Astrocyte of the cerebellum (primary cell): ENCODE measurements at regions not wholly inside any gene's neighbourhood (a gene's known extent, or its start where the extent isn't known, plus 50 kb on each side); places are given as distances from the start of the nearest gene placed in this dataset.
"Not testable (repeated sequence)": the region's sequence is repeated elsewhere in the genome, so short reads cannot be mapped to it uniquely, and the experiment has no call there.

Source experiments
- DNase-seq: peaks from one replicate; pipeline ENCODE4 v3.0.0-alpha.2; 2011; ENCODE audit warnings: low read depth
- H3K4me3 ChIP-seq: 2 replicates; pipeline ENCODE4 v1.5.1; 2011; ENCODE audit warnings: mild to moderate bottlenecking, low read depth, low read length, moderate library complexity
- in situ Hi-C: cut with HindIII; loops from 2 replicates; pipeline ENCODE4 v1.10.0; 2017; ENCODE audit warnings: low sequenced_read_pairs
- TF ChIP-seq, protein P1 (sequence below): IDR thresholded peaks from 2 replicates; pipeline ENCODE4 v1.5.1; 2012; ENCODE audit warnings: low read length, low read depth, moderate library complexity, mild to moderate bottlenecking; ENCODE audit errors: missing control alignments

DNA sequence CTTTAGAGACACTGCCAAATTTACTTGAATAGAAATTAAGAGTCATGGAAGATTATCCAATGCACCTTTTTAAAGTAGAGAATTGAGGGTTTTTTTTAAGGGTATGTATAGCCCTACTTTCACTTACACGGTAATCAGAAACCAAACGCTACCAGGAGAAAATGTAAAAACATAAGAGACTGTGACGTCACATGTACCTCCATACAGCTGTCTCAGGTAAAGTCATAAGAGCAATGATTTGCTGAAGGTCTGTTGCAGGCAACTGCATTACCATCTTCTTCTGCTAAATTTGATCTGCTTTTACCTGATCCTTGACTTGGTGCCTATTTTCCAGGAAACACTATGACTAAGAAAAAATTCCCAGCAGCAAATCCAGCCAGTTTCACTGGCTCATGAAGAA lies 478.5 kb upstream of the DDX18 start:
- in situ Hi-C loops: no loop called here
- no peak for DNase-seq
- TF ChIP-seq, protein P1, sequence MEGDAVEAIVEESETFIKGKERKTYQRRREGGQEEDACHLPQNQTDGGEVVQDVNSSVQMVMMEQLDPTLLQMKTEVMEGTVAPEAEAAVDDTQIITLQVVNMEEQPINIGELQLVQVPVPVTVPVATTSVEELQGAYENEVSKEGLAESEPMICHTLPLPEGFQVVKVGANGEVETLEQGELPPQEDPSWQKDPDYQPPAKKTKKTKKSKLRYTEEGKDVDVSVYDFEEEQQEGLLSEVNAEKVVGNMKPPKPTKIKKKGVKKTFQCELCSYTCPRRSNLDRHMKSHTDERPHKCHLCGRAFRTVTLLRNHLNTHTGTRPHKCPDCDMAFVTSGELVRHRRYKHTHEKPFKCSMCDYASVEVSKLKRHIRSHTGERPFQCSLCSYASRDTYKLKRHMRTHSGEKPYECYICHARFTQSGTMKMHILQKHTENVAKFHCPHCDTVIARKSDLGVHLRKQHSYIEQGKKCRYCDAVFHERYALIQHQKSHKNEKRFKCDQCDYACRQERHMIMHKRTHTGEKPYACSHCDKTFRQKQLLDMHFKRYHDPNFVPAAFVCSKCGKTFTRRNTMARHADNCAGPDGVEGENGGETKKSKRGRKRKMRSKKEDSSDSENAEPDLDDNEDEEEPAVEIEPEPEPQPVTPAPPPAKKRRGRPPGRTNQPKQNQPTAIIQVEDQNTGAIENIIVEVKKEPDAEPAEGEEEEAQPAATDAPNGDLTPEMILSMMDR: no peak
- H3K4me3 ChIP-seq: no peak overlapping the region

DNA sequence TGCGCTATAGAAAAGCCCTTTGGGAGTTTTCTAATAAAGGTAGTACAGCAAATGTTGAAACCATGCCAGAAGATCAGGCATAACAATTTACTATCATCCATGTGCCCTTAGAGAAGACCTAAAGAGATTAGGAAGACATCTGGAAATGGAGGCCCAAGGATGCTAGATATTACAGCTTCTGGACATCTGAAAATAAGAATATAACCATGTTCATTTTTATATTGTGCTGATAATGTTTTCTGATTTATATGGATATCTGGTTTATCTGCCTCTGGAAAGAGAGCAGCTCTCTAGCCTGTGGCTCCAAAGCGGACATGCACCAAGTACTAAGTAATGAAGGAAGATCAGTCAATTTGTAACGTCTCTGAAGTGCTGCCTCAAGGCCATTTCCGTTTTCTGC lies 478.0 kb upstream of the DDX18 start:
- in situ Hi-C loops: no loop called here
- H3K4me3 ChIP-seq: no peak overlapping the region
- TF ChIP-seq, protein P1: no peak
- no peak for DNase-seq

DNA sequence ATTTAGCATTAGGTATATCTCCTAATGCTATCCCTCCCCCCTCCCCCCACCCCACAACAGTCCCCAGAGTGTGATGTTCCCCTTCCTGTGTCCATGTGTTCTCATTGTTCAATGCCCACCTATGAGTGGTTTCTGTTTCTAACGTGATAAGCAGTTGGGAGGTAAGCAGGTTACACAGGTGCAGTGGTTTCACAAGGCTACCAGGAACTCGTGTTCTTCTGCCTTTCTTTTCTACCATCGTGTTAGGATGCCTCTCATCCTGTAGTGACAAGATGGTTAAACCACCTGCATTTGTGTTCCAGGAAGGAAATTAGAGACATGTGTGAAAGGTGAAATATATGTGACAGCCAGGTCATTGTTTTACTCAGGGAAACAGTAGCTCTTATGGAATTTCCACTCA lies 476.5 kb upstream of the DDX18 start:
- H3K4me3 ChIP-seq, in situ Hi-C loops, DNase-seq: not testable (repeated sequence)

DNA sequence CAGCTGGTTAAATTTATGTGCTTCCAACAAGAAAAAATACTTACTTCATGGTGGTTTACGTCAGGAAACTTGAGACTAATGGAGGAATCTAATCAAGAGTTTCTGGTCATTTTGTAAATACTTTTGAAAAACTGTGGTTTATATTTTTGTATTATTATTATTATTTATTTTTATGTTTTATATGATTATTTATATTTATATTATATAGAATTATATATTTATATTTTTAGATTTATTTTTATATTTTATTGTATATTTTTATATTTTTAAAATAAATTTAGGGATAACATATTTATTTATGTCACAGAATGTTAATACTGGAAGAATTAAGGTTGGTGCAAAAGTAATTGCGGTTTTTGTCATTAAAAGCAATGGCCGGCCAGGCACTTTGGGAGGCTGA lies 474.5 kb upstream of the DDX18 start:
- no peak for DNase-seq
- in situ Hi-C loops: no loop called here
- TF ChIP-seq, protein P1: no peak
- no peak overlapping the region for H3K4me3 ChIP-seq

DNA sequence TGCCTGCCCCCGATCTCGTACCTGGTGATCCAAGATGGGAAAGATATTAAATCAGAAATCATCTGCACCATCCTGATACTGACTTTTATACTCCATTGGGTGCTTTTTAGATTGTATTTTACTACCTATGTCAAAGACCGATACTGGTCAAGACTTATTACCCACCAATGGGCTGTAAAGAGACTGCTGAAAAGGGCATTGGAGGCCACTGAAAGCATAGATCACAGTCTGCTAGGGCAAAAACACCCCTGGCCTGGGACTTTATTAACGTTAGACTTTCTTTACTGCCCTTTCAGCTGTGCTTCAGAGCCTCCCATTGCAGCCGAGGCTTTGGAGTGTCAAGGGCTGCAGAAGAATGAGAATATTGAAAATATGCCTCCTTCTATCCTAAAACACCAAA lies 472.8 kb upstream of the DDX18 start:
- in situ Hi-C loops: no loop called here
- TF ChIP-seq, protein P1: no peak
- DNase-seq: no peak
- H3K4me3 ChIP-seq: no peak overlapping the region

DNA sequence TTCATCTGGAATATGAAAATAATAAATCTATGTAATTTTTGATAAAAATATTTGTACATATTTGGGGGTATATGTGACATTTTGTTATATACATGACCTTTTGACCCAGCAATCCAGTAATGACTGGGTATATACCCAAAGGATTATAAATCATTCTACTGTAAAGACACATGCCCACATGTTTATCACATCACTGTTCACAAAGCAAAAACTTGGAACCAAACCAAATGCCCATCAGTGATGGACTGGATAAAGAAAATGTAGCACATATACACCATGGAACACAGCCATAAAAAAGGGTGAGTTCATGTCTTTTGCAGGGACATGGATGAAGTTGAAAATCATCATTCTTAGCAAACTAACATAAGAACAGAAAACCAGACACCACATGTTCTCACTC lies 472.1 kb upstream of the DDX18 start:
- H3K4me3 ChIP-seq: no peak overlapping the region
- TF ChIP-seq, protein P1: no peak
- in situ Hi-C loops: no loop called here
- DNase-seq: no peak

DNA sequence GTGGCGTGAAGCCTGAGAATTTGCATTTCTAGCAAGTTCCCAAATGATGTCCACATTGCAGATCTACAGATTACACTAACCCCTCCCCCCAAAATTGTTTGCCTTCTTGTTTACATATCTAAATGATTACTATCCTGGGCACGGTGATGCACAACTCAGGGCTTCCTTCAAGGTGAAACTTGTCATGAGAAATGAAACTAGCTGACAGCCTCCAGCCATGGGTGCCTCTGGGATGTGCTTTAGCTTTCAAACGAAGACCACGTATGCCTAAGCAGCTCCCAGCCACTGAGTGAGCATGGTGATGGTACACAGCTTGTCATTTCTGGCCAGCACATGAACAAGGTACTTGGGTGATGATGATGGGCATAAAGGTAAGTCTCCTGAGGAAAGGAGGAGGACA lies 464.8 kb upstream of the DDX18 start:
- TF ChIP-seq, protein P1: no peak
- H3K4me3 ChIP-seq: no peak overlapping the region
- no peak for DNase-seq
- in situ Hi-C loops: no loop called here
